GM20000 (cell line): ENCODE measurements at regions not wholly inside any gene's neighbourhood (a gene's known extent, or its start where the extent isn't known, plus 50 kb on each side); places are given as distances from the start of the nearest gene placed in this dataset.

ENCODE experiments used
- DNase-seq: peaks from one replicate; pipeline ENCODE4 v3.0.0; 2012; ENCODE audit warnings: low spot score
- TF ChIP-seq, protein P1 (sequence below): IDR thresholded peaks from 2 replicates; pipeline ENCODE4 v1.5.1; 2012; ENCODE audit warnings: mild to moderate bottlenecking, control low read depth; ENCODE audit errors: extremely low read depth, missing control alignments

- DNase-seq = no peak
- TF ChIP-seq, protein P1, sequence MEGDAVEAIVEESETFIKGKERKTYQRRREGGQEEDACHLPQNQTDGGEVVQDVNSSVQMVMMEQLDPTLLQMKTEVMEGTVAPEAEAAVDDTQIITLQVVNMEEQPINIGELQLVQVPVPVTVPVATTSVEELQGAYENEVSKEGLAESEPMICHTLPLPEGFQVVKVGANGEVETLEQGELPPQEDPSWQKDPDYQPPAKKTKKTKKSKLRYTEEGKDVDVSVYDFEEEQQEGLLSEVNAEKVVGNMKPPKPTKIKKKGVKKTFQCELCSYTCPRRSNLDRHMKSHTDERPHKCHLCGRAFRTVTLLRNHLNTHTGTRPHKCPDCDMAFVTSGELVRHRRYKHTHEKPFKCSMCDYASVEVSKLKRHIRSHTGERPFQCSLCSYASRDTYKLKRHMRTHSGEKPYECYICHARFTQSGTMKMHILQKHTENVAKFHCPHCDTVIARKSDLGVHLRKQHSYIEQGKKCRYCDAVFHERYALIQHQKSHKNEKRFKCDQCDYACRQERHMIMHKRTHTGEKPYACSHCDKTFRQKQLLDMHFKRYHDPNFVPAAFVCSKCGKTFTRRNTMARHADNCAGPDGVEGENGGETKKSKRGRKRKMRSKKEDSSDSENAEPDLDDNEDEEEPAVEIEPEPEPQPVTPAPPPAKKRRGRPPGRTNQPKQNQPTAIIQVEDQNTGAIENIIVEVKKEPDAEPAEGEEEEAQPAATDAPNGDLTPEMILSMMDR = no peak
These were observed 1424.2 kb downstream of the MRPL39 start for GRCh38 chr21:24183077-24183476.

GRCh38 chr21:24179110-24179509 lies 1428.2 kb downstream of the MRPL39 start:
- TF ChIP-seq, protein P1 = no peak

GRCh38 chr21:24175106-24175505 lies 1432.2 kb downstream of the MRPL39 start:
- DNase-seq = no peak
- TF ChIP-seq, protein P1 = no peak

More at GRCh38 chr21:24179110-24179509, 1428.2 kb downstream of the MRPL39 start:
- DNase-seq = no peak

- TF ChIP-seq, protein P1 = no peak
- no peak for DNase-seq
These were observed 1435.5 kb downstream of the MRPL39 start for GRCh38 chr21:24171736-24172135.

GRCh38 chr21:24163539-24163938 lies 1443.7 kb downstream of the MRPL39 start:
- no peak for DNase-seq
- TF ChIP-seq, protein P1 = no peak

DNA sequence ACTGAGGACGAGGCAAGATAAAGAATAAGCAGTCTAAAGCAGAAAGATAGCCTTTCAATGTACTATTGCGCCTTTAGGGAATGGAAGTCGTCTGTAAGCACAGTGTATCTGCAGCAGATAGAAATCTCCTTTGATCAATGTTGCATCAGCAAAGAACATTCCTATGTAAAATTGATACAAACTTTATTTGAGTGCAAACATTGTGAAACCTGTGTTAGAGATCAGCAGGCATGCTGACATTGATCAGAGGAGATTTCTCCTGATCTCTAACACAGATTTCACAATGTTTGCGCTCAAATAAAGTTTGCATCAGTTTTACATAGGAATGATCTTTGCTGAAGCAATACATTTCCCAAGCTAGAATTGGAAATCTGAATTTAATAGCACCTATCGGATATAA lies 1446.8 kb downstream of the MRPL39 start:
- no peak for DNase-seq
- TF ChIP-seq, protein P1 = no peak

- DNase-seq = no peak
These were observed 1454.1 kb downstream of the MRPL39 start for GRCh38 chr21:24153137-24153536.

More at GRCh38 chr21:24153137-24153536, 1454.1 kb downstream of the MRPL39 start:
- TF ChIP-seq, protein P1 = no peak
